ENCODE measurements at regions not wholly inside any gene's neighbourhood (a gene's known extent, or its start where the extent isn't known, plus 50 kb on each side); places are given as distances from the start of the nearest gene placed in this dataset.
"Not testable (repeated sequence)": the region's sequence is repeated elsewhere in the genome, so short reads cannot be mapped to it uniquely, and the experiment has no call there.

- Histone ChIP-seq H3K4me3 (no peak overlapping the region), H3K27ac (no peak overlapping the region), H3K9me3 (no peaks in the 10 kb centered on the region), H3K36me3 (no peaks in the 10 kb centered on the region), H3K27me3 (peaks cover 0 to 13% (median 3%) of the 10 kb centered on the region in 4 donors), H3K4me1 (no peaks in the 10 kb centered on the region)
- FAIRE-seq, result no peak
- TF ChIP-seq, protein P1, sequence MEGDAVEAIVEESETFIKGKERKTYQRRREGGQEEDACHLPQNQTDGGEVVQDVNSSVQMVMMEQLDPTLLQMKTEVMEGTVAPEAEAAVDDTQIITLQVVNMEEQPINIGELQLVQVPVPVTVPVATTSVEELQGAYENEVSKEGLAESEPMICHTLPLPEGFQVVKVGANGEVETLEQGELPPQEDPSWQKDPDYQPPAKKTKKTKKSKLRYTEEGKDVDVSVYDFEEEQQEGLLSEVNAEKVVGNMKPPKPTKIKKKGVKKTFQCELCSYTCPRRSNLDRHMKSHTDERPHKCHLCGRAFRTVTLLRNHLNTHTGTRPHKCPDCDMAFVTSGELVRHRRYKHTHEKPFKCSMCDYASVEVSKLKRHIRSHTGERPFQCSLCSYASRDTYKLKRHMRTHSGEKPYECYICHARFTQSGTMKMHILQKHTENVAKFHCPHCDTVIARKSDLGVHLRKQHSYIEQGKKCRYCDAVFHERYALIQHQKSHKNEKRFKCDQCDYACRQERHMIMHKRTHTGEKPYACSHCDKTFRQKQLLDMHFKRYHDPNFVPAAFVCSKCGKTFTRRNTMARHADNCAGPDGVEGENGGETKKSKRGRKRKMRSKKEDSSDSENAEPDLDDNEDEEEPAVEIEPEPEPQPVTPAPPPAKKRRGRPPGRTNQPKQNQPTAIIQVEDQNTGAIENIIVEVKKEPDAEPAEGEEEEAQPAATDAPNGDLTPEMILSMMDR (IDR thresholded peaks at IDR 0.05), result no peak
- no peak for ATAC-seq
- 47 to 52% methylated on average over 6 of the region's 6 CpGs for WGBS, 2 donors
- intact Hi-C loops (cut with DNase I), result no loop called here
- no peak for DNase-seq
These were observed 100.7 kb downstream of the SLC16A1 start for GRCh38 chr1:112855152-112855828.

- intact Hi-C loops (cut with DNase I); H3K9me3 ChIP-seq; FAIRE-seq; H3K36me3 ChIP-seq; H3K4me1 ChIP-seq; ATAC-seq; H3K27ac ChIP-seq: not testable (repeated sequence)
- Histone ChIP-seq H3K27me3 (peaks cover 0 to 13% (median 3%) of the 10 kb centered on the region in 4 donors), H3K4me3 (peak overlapping the region in 1 of 4 donors; percentile 35)
- 25 to 34% methylated on average over 22 to 45 of the region's 45 CpGs for WGBS, 2 donors
- peak in 2 of 6 donors; percentile 39 to 64 for DNase-seq
These were observed 101.5 kb downstream of the SLC16A1 start for GRCh38 chr1:112854368-112854984.

DNA sequence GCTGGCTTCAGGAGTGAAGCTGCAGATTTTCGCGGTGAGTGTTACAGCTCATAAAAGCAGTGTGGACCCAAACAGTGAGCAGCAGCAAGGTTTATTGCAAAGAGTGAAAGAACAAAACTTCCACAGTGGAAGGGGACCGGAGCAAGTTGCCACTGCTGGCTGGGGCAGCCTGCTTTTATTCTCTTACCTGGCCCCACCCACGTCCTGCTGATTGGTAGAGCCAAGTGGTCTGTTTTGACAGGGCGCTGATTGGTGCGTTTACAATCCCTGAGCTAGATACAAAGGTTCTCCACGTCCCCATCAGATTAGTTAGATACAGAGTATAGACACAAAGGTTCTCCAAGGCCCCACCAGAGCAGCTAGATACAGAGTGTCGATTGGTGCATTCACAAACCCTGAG lies 102.1 kb downstream of the SLC16A1 start:
- 81 to 93% methylated on average over 5 to 7 of the region's 8 CpGs for WGBS, 2 donors

DNA sequence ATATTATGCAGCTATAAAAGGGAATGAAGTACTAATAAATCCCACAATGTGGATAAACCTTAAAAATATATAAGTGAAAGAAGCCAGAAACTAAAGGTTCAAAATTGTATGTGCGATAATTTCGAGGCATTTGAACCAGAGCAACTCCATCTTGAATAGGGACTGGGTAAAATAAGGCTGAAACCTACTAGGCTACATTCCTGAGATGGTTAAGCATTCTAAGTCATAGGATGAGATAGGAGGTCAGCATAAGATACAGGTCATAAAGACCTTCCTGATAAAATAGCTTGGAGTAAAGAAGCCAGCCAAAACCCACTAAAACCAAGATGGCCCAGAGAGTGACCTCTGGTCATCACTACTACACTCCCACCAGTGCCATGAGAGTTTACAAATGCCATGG lies 103.1 kb downstream of the SLC16A1 start:
- 87 to 96% methylated on average over 2 of the region's 2 CpGs for WGBS, 2 donors
- no peaks in the 10 kb centered on the region for H3K36me3 ChIP-seq
- H3K4me1 ChIP-seq, result no peaks in the 10 kb centered on the region
- DNase-seq (no peak), FAIRE-seq (no peak), ATAC-seq (no peak)
- H3K9me3 ChIP-seq, result no peaks in the 10 kb centered on the region
- H3K4me3 ChIP-seq, result no peak overlapping the region
- H3K27ac ChIP-seq, result no peak overlapping the region
- intact Hi-C loops (cut with DNase I), result no loop called here
- H3K27me3 ChIP-seq, result peaks cover 0 to 13% (median 3%) of the 10 kb centered on the region in 4 donors
- TF ChIP-seq, protein P1 (IDR thresholded peaks at IDR 0.05), result no peak

More for the DNA sequence above, 102.1 kb downstream of the SLC16A1 start:
- FAIRE-seq; H3K36me3 ChIP-seq; intact Hi-C loops (cut with DNase I); ATAC-seq; H3K9me3 ChIP-seq; H3K27ac ChIP-seq; H3K4me3 ChIP-seq; H3K4me1 ChIP-seq; DNase-seq: not testable (repeated sequence)
- peaks cover 0 to 13% (median 3%) of the 10 kb centered on the region in 4 donors for H3K27me3 ChIP-seq

GRCh38 chr1:112852276-112852675 lies 103.7 kb downstream of the SLC16A1 start:
- no peak for DNase-seq
- no peak overlapping the region for H3K4me3 ChIP-seq
- no peak for FAIRE-seq
- TF ChIP-seq, protein P1 (IDR thresholded peaks at IDR 0.05), result no peak
- no peaks in the 10 kb centered on the region for H3K36me3 ChIP-seq
- intact Hi-C loops (cut with DNase I), result no loop called here
- peaks cover 0 to 13% (median 3%) of the 10 kb centered on the region in 4 donors for H3K27me3 ChIP-seq
- WGBS, 2 donors, result 64 to 69% methylated on average over 10 of the region's 10 CpGs
- no peak for ATAC-seq
- H3K9me3 ChIP-seq, result no peaks in the 10 kb centered on the region
- H3K4me1 ChIP-seq, result no peaks in the 10 kb centered on the region
- H3K27ac ChIP-seq, result no peak overlapping the region
